LNCAP (cell line): ENCODE measurements at regions not wholly inside any gene's neighbourhood (a gene's known extent, or its start where the extent isn't known, plus 50 kb on each side); places are given as distances from the start of the nearest gene placed in this dataset.

ENCODE experiments used
- TF ChIP-seq, protein P1 (sequence below): fragments of 450-650 bp; IDR thresholded peaks from 2 replicates; pipeline ENCODE4 v1.5.1; 2017; ENCODE audit warnings: mild to moderate bottlenecking

DNA sequence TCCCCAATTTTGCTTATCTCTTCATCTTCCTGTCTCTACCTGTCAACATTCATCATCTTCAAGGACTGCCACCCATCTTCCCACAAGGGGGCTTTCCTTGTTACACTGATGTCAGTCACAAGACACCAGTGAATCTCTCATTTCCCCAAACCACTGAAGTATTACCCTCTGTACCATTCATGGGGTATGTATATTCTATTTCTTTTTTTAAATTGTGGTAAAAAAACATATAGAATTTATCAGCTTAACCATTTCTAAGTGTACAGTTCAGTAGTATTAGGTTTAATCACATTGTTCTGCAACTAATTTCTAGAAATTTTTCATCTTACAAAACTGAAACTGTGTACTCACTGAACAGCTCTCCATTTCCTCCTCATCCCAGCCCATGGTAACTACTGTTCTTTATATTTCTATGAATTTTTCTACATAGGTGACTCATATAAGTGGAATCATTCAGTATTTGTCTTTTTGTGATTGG, 98.6 kb downstream of the LARP7 start:
- TF ChIP-seq, protein P1, sequence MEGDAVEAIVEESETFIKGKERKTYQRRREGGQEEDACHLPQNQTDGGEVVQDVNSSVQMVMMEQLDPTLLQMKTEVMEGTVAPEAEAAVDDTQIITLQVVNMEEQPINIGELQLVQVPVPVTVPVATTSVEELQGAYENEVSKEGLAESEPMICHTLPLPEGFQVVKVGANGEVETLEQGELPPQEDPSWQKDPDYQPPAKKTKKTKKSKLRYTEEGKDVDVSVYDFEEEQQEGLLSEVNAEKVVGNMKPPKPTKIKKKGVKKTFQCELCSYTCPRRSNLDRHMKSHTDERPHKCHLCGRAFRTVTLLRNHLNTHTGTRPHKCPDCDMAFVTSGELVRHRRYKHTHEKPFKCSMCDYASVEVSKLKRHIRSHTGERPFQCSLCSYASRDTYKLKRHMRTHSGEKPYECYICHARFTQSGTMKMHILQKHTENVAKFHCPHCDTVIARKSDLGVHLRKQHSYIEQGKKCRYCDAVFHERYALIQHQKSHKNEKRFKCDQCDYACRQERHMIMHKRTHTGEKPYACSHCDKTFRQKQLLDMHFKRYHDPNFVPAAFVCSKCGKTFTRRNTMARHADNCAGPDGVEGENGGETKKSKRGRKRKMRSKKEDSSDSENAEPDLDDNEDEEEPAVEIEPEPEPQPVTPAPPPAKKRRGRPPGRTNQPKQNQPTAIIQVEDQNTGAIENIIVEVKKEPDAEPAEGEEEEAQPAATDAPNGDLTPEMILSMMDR: no peak

DNA sequence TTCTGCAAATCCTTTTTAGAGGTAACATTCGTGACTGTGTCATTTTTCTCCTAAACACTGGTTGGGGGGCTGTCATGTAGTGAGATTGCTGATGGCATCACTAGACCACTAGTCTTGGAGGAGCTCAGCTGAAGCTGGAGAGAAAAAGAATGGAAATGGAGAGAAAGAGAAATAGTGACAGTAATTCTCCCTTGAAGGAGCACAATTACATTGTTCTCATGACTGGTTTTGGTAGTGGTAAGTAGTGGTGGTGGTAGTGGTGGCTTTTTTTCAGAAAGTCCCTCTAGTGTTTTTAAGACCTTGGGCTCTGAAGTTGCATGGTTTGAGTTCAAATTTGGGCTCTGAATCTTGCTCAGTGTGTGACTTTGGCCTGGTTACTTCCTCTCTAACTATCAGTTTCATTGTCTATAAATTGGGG, 99.8 kb downstream of the LARP7 start:
- TF ChIP-seq, protein P1: no peak

DNA sequence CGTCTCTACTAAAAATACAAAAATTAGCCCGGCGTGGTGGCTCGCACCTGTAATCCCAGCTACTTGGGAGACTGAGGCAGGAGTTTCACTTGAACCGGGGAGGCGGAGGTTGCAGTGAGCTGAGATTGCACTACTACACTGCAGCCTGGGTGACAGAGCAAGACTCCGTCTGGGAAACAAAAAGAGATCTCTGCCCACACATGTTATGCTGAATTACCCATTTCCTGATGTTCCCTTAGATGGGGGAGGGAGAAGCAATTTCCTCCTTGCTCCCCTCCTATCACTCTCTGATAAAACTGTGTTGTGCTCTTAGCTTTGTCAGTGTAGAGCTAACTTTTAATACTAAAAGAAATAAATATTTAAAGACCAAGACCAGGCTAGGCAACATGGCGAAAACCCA, 102.5 kb downstream of the LARP7 start:
- TF ChIP-seq, protein P1: no peak

DNA sequence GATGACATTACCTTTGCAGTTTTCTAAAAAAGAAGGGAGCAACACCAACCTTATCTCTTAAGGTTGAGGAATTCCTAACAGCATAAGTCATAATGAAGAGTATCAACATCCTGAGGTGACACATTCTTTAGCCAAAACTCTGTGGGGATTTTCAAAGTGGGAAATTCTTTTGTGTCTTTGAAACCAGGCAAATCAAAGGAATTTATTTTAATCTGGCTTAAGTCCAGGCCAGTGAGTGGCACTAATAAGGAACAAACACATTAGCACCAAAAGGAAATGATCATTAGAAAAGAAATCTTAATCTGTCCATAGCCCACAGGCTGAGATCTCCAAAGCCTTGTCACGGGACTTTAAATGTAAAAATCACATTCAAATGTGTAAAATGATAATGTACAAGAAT, 110.1 kb downstream of the LARP7 start:
- TF ChIP-seq, protein P1: no peak

DNA sequence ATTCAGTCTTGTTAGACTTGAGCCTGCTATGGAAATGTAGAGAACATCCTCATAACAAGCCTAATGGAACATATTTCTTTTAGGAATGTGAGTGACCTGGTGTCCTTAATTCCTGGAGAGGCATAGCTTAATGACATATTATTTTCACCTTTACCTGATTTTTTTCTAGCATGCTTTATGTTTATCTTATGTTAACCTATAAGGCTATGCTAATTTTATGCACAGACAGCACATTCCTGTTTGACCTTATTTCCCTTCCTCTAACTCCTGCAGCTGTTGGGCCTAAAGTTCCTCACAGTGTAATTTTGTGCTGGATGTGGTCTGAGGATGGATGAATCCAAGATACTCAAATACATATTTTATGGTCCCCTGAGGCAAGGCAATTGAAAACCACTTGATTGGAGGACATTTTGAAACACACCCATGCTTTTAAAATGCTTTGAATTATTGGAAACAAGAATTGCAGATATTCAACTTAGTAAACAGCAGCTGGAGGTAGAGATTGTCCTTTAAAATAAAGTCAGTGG, 111.5 kb downstream of the LARP7 start:
- TF ChIP-seq, protein P1: no peak

DNA sequence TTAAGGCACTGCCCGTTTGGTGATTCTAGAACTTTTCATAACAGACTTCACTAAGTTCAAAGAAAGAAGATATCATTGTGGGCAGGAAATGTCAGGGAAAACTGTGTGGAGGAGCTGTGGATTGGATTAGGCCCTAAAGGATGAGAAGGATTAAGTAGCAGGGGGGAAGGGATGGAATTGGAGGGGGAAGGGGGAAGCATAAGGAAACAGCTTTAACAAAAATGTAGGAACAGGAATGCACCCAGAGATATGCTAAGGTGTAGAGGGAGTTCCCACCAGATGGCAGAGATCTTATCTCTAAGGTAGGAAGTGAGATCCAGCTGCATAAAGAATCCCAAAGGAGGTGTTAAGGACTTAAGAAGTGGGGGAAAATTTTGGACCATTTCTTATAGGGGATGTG, 114.5 kb downstream of the LARP7 start:
- TF ChIP-seq, protein P1: no peak

DNA sequence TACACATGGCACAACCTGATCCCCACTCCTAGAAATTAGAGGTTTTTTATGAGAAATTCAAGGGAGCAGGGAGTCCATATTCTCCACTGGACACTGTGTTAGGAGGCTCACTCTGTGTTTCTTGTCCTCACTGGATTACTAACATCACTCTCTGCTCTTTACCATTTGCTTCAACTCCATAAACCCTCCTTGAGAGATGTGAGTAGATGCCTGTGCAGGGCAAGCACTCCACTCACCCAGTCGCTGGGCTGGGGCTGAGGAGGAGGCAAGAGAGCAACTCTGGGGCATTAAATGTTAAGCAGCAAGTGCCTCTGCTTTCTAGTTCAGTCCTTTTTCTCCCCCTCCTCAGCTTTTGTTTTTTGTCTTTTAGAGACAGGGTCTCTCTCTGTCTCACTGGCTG, 115.1 kb downstream of the LARP7 start:
- TF ChIP-seq, protein P1: no peak

DNA sequence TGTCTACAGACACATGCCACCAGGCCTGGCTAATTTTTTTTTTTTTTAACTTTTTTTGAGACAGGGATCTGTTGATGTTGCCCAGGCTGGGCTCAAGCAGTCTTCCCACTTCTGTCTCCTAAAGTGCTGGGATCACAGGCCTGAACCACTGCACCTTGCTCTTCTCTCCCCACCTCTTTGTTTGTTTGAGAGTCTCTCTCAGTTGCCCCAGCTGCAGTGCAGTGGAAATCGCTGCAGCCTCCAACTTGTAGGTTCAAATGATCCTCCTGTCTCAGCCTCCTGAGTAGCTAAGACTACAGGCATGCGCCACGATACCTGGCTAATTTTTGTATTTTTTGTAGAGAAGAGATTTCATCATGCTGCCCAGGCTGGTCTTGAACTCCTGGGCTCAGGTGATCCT, 115.6 kb downstream of the LARP7 start:
- TF ChIP-seq, protein P1: no peak
